OCI-LY7 (cell line): ENCODE measurements at regions not wholly inside any gene's neighbourhood (a gene's known extent, or its start where the extent isn't known, plus 50 kb on each side); places are given as distances from the start of the nearest gene placed in this dataset.

Experiments
- BruUV-seq: library from RNA; stranded (reverse); fragments of 400-500 nt; replicated peaks from 2 replicates; lab custom pipeline; 2021; lab: Mats Ljungman, UMichigan
- CTCF ChIA-PET: fragments of 300-600 bp; sonication (Branson Sonifier 250); formaldehyde crosslinking; loops from one replicate; lab custom pipeline; 2022; ENCODE audit warnings: antibody characterized with exemption; ENCODE audit not compliant: unreplicated experiment; lab: Charles Lee
- POLR2A ChIA-PET: fragments of 300-600 bp; sonication (Branson Sonifier 250); formaldehyde crosslinking; loops from one replicate; lab custom pipeline; 2022; ENCODE audit warnings: antibody characterized with exemption; lab: Charles Lee
- DNase-seq: peaks from one replicate; pipeline ENCODE4 v3.0.0-alpha.2; 2015; ENCODE audit warnings: low spot score
- H2AFZ ChIP-seq: fragments of 200-600 bp; sonication (generic), shearing (Covaris generic); 2 replicates; pipeline ENCODE4 v1.6.1; 2014; ENCODE audit warnings: mild to moderate bottlenecking, antibody characterized with exemption, low read length, moderate library complexity
- H3K27ac ChIP-seq: fragments of 200-600 bp; sonication (generic); 2 replicates; pipeline ENCODE4 v1.5.1; 2014; ENCODE audit warnings: mixed run types, low read depth, mild to moderate bottlenecking, moderate library complexity, low read length, inconsistent platforms; ENCODE audit not compliant: poor library complexity, severe bottlenecking
- H3K36me3 ChIP-seq: fragments of 200-600 bp; sonication (generic); 2 replicates; pipeline ENCODE4 v1.6.1; 2014; ENCODE audit warnings: mild to moderate bottlenecking, antibody characterized with exemption, low read length, moderate library complexity, mixed read lengths; ENCODE audit not compliant: insufficient read depth
- H3K4me1 ChIP-seq: fragments of 200-600 bp; sonication (generic); 2 replicates; pipeline ENCODE4 v1.5.1; 2014; ENCODE audit warnings: mild to moderate bottlenecking, low read length; ENCODE audit not compliant: insufficient read depth, poor library complexity, severe bottlenecking
- H3K4me2 ChIP-seq: fragments of 200-600 bp; sonication (generic); 2 replicates; pipeline ENCODE4 v1.6.1; 2014; ENCODE audit warnings: mild to moderate bottlenecking, low read length
- H3K4me3 ChIP-seq: fragments of 200-600 bp; sonication (generic); 2 replicates; pipeline ENCODE4 v1.5.1; 2014; ENCODE audit warnings: mild to moderate bottlenecking, low read depth, low read length; ENCODE audit not compliant: poor library complexity, severe bottlenecking
- H3K79me2 ChIP-seq: fragments of 200-600 bp; sonication (generic); 2 replicates; pipeline ENCODE4 v1.6.1; 2016; ENCODE audit warnings: low read depth, mild to moderate bottlenecking, low read length, moderate library complexity, mixed read lengths; ENCODE audit not compliant: insufficient read depth
- H3K9me2 ChIP-seq: fragments of 200-600 bp; sonication (generic); 2 replicates; pipeline ENCODE4 v1.6.1; 2016; ENCODE audit warnings: mild to moderate bottlenecking, low read length, mixed read lengths; ENCODE audit not compliant: insufficient read depth
- H3K9me3 ChIP-seq: fragments of 200-600 bp; sonication (generic); 2 replicates; pipeline ENCODE4 v1.6.1; 2014; ENCODE audit warnings: mild to moderate bottlenecking, mixed run types, low read length, mixed read lengths
- H4K20me1 ChIP-seq: fragments of 200-600 bp; sonication (generic); 2 replicates; pipeline ENCODE4 v1.6.1; 2014; ENCODE audit warnings: mild to moderate bottlenecking, antibody characterized with exemption, low read length, moderate library complexity, mixed read lengths; ENCODE audit not compliant: insufficient read depth
- EZH2phosphoT487 ChIP-seq: fragments of 200-600 bp; sonication (generic); IDR thresholded peaks from 2 replicates; pipeline ENCODE4 v1.6.1; 2018; ENCODE audit warnings: low read depth, borderline replicate concordance, mild to moderate bottlenecking, mixed run types, antibody characterized with exemption, low read length, moderate library complexity, mixed read lengths
- intact Hi-C: fragments of 100-400 bp; cut with micrococcal nuclease; formaldehyde crosslinking; loops from one replicate; pipeline ENCODE4 v1.10.0; 2022; ENCODE audit not compliant: unreplicated experiment
- TF ChIP-seq, protein P1 (sequence below): fragments of 200-600 bp; sonication (generic); conservative IDR thresholded peaks from 2 replicates; pipeline ENCODE4 v1.5.1; 2014; ENCODE audit warnings: mild to moderate bottlenecking, antibody characterized with exemption, low read length, moderate library complexity, mixed read lengths

- H3K9me2 ChIP-seq: no peaks in the 10 kb centered on the region
- ChIA-PET CTCF (no interaction called here), POLR2A (no interaction called here)
- H3K27ac ChIP-seq: no peak overlapping the region
- H3K4me2 ChIP-seq: no peak overlapping the region
- no peak overlapping the region for H2AFZ ChIP-seq
- TF ChIP-seq, protein P1, sequence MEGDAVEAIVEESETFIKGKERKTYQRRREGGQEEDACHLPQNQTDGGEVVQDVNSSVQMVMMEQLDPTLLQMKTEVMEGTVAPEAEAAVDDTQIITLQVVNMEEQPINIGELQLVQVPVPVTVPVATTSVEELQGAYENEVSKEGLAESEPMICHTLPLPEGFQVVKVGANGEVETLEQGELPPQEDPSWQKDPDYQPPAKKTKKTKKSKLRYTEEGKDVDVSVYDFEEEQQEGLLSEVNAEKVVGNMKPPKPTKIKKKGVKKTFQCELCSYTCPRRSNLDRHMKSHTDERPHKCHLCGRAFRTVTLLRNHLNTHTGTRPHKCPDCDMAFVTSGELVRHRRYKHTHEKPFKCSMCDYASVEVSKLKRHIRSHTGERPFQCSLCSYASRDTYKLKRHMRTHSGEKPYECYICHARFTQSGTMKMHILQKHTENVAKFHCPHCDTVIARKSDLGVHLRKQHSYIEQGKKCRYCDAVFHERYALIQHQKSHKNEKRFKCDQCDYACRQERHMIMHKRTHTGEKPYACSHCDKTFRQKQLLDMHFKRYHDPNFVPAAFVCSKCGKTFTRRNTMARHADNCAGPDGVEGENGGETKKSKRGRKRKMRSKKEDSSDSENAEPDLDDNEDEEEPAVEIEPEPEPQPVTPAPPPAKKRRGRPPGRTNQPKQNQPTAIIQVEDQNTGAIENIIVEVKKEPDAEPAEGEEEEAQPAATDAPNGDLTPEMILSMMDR: no peak
- no peak for TF ChIP-seq EZH2phosphoT487
- no TSS peak for BruUV-seq
- no peaks in the 10 kb centered on the region for H3K4me1 ChIP-seq
- H3K4me3 ChIP-seq: no peak overlapping the region
- no peaks in the 10 kb centered on the region for H3K79me2 ChIP-seq
- no peaks in the 10 kb centered on the region for H3K9me3 ChIP-seq
- no peak for DNase-seq
- no peaks in the 10 kb centered on the region for H3K36me3 ChIP-seq
- intact Hi-C loops: no loop called here
- H4K20me1 ChIP-seq: no peaks in the 10 kb centered on the region
These were observed 143.4 kb downstream of the KIF26A start for GRCh38 chr14:104281768-104282301.

GRCh38 chr14:104282332-104283196, 144.2 kb downstream of the KIF26A start:
- Histone ChIP-seq H3K9me3 (no peaks in the 10 kb centered on the region), H4K20me1 (no peaks in the 10 kb centered on the region), H3K4me1 (no peaks in the 10 kb centered on the region), H3K27ac (no peak overlapping the region), H3K4me2 (no peak overlapping the region), H3K79me2 (no peaks in the 10 kb centered on the region), H2AFZ (no peak overlapping the region), H3K4me3 (no peak overlapping the region), H3K36me3 (no peaks in the 10 kb centered on the region), H3K9me2 (no peaks in the 10 kb centered on the region)
- POLR2A ChIA-PET: no interaction called here
- DNase-seq: no peak
- BruUV-seq: no TSS peak
- no peak for TF ChIP-seq EZH2phosphoT487
- TF ChIP-seq, protein P1: no peak
- intact Hi-C loops: no loop called here
- CTCF ChIA-PET: no interaction called here
